OCI-LY3 (cell line): ENCODE measurements at regions not wholly inside any gene's neighbourhood (a gene's known extent, or its start where the extent isn't known, plus 50 kb on each side); places are given as distances from the start of the nearest gene placed in this dataset.

Experiments used
- CTCF ChIP-seq: fragments of 200-600, 300-600 bp; sonication (generic); IDR thresholded peaks from 2 replicates; pipeline ENCODE4 v1.5.1; 2014; ENCODE audit warnings: antibody characterized with exemption, low read length, low read depth
- EZH2phosphoT487 ChIP-seq: fragments of 200-600 bp; shearing (Covaris generic); IDR thresholded peaks from 2 replicates; pipeline ENCODE4 v1.6.1; 2018; ENCODE audit warnings: antibody characterized with exemption, mixed run types, low read depth

DNA sequence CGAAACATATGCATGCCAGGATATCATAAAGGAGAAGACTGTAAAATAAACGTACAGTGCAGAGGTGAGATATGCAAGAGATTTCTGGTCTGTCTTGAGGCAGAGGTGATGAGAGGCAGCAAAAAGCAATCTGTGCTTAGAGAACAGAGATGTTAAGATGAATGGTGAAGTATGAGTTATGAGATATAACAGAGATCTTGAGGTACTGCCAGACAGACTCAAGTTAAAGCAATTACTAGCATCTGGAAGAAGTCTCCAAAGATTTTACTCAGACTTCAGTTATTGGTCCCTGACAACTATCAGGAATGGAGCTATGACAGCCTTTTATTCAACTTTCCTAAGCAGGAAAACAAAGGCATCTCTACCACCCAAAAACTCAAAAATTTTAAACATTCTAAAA, 122.8 kb upstream of the DST start:
- no peak for TF ChIP-seq CTCF
- TF ChIP-seq EZH2phosphoT487, result no peak
